T1000 (cell line): ENCODE measurements at regions not wholly inside any gene's neighbourhood (a gene's known extent, or its start where the extent isn't known, plus 50 kb on each side); places are given as distances from the start of the nearest gene placed in this dataset.
A peak's percentile ranks its signal among the peaks of the same experiment; 100 is the strongest.

Source experiments
- DNase-seq: peaks from one replicate; lab custom pipeline; 2025; ENCODE audit warnings: mixed read lengths; lab: John Stamatoyannopoulos, UW

DNA sequence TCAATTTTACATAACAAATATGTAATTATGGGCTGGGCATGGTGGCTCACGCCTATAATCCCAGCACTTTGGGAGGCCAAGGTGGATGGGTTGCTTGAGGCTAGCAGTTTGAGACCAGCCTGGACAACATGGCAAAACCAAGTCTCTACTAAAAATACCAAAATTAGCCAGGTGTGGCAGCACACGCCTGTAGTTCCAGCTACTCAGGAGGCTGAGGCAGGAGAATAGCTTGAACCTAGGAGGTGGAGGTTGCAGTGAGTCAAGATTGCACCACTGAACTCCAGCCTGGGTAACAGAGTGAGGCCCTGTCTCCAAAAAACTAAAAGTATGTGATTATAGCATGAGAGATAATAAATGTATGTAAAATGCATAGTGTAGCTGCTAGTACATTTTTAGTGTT, 229.0 kb downstream of the PPARGC1A start:
- no peak for DNase-seq

DNA sequence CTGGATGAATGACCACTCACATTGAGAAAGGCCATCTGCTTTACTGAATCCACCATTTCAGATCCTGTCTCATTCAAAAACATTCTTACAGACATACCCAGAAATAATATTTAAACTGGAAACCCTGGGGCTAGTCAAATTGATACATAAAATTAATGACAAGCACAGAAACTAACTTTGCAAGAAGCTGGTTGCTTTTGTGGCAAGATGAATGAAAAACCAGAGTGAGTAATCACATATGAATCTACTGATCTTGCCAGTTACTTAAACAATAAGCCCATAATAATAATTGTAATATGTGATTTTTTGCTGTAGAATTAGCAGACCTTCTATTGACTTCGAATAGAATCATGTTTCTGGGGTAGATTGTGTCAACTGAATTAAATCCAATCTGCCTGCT, 235.1 kb downstream of the PPARGC1A start:
- DNase-seq = no peak

DNA sequence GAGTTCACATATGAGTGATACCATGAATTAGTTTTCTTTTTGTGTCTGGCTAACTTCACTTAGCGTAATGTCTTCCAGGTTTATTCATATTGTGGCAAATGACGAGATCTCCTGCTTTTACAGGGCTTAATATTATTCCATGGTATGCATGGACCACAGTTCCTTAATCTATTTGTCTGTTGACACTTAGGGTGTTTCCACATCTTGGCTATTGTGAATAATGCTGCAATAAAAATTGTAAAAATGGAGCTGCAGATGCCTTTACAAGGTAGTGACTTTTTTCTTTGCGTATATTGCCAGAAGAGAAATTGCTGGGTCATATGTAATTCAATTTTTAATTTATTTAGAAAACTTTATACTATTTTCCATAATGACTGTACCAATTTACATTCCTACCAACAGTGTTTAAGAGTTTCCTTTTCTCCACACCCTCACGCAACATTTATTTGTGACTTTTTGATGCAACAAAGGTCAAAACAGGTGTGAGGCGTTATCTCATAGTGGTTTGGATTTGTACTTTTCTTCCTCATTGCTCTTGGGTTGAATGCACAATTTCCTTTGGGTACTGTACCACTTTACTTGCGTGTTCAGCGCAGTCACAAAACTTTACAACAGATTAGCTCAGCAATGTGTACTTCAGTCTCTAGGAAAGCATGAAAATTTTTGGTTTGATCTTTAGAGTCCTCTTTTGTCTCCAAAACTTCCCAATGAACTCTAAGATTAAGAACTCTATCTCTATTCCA, 240.8 kb downstream of the PPARGC1A start:
- DNase-seq = no peak

GRCh38 chr4:23635468-23635867, 254.4 kb downstream of the PPARGC1A start:
- DNase-seq = no peak

- no peak for DNase-seq
Observed at GRCh38 chr4:23631255-23631950, 258.4 kb downstream of the PPARGC1A start.

DNA sequence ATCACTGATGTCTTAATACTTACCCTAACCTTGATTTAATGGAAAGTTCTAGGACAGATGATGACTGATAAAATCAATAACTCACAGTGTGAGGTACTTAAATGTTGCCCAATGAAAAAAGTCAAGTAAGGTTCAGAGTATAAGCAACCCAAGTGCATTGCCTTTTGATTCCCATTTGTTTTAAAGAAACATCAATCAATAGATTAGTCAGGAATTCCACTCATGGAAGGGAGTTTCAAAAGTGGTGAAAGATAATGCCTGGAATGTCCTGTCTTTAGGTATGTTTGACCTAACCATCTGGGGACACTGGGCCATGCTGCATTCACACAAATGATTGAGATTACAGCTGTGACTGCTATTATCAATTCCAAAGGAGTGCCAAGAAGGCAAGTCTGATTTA, 259.7 kb downstream of the PPARGC1A start:
- no peak for DNase-seq

- no peak for DNase-seq
Observed at GRCh38 chr4:23629421-23629820, 260.4 kb downstream of the PPARGC1A start.

GRCh38 chr4:23614284-23614892, 275.5 kb downstream of the PPARGC1A start:
- DNase-seq = peak; percentile 2

GRCh38 chr4:23613782-23614181, 276.1 kb downstream of the PPARGC1A start:
- no peak for DNase-seq

DNA sequence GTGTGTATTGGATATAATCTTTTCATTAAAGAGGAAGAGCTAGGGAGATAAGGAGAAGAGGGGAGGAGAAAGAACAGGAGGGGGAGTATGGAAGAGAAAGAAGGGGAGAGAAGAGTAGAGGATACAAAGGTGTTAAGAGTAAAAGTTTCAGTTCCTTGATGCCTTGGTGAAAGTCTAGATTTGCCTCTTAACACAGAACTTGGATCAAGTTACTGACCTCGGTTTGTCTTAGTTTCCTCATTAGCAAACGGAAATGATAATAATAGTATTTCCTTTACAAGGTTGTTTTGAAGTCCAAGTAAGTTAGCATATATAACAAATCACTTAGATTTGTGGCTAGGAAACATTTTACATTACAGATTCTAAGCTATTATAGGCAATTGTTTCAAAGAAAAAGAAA, 287.1 kb downstream of the PPARGC1A start:
- no peak for DNase-seq

- DNase-seq = no peak
Observed at GRCh38 chr4:23594125-23594524, 295.7 kb downstream of the PPARGC1A start.

- no peak for DNase-seq
Observed at GRCh38 chr4:23590431-23590830, 299.4 kb downstream of the PPARGC1A start.

DNA sequence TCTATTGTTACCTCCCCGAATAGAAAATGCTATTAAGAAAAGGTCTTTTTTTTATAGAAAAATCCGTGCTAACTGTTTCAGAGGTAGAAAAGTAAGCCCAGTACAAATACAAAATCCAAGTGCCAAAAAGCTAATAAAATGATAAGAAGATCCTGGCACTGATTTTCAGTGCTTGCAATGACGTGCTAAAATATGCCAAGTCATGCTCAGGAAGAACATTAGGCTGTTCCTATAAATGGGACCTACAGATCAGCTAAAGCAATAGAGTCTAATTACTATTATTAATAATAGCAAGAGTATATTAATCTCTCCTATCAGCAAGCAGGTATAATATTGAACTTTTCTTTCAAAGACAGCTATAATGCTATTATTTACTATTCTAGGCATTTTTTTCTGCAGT, 305.8 kb downstream of the PPARGC1A start:
- DNase-seq = no peak

GRCh38 chr4:23582671-23583070, 307.2 kb downstream of the PPARGC1A start:
- DNase-seq = no peak

DNA sequence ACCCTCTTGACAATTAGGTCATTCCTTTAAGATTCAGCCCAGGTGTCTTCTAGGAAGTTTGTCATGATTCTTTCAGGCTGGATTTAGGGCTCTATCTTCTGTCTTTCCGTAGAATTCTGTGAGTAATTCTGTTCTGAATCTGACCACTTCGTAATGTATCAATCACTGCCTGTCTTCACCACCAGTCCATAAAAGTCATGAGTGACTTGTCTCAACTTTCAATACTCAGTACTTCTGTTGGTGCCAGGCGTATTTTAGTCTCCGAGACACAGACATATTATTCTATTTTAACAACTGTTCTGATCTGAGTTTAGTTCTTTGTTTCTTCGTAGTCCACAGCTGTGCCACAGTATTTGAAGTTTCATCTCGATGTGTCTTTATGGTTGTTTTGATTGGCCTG, 310.7 kb downstream of the PPARGC1A start:
- no peak for DNase-seq

DNA sequence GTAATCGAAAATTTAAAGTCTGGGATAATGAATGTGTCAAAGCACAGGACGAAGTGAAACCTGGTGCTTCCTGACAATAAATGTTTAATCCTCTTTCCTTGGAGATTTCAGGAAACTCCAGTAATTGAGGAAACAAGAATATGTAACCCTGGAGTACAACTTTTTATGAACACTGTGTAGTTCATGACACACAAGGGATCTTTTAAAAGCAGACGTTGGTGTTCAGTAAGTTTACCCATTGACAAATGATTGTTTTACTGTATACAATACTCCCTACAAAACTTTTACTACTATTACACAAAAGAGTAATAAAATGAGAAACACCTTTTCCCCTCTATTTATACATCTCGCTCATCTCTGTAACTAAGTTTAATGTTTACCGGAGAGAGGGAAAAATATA, 312.4 kb downstream of the PPARGC1A start:
- DNase-seq = no peak

- DNase-seq = no peak
Observed at GRCh38 chr4:23572382-23572781, 317.5 kb downstream of the PPARGC1A start.

GRCh38 chr4:23567338-23567737, 322.5 kb downstream of the PPARGC1A start:
- DNase-seq = no peak

- DNase-seq = no peak
Observed at GRCh38 chr4:23560748-23561147, 329.1 kb downstream of the PPARGC1A start.

DNA sequence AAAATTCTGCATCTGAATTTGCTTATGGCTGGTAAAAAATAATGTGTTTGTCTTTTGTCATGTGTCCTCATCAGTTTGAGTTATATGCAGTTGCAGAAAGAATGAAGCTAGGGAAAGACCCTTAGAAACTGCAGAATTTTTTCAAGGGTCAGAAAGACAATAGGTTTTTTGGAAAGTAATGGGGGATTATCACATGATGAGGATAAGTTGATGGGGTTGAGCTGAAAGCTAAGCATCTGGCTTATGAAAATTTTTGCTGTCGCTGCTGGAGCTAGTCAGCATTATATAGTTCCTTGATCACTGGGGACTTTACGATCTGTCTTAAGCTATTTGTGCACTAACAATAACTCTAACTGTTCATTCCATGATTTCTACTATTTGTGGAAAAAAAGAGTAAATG, 331.7 kb downstream of the PPARGC1A start:
- no peak for DNase-seq

GRCh38 chr4:23547601-23548000, 342.2 kb downstream of the PPARGC1A start:
- DNase-seq = no peak

GRCh38 chr4:23547096-23547495, 342.8 kb downstream of the PPARGC1A start:
- no peak for DNase-seq

DNA sequence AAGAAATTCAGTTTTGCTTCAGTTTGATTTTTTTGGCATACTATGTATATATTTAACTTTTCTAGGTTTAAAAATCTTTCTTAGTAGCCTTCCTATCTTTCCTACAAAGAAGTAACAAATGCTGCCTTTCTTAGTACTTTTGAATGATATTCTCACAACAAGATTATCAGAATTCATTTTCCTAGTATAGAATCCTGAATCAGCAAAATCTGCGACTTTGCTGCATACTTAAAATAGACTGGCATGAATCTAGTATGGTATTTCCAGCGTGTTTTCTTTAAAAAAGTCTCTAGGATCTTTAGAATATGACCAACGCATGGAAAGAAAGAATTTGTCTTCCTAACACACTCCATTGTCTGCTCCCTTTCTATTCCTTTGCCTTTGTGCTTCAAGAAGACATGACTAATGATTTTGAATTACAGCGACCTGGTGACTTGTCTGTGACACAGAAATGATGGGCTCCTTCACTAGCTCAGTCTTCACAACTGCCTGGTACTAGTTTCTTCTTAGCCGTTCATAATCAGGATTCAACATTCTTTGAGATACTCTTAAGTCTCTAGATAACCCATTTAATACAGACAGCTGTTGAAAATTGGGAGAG, 349.8 kb downstream of the PPARGC1A start:
- no peak for DNase-seq
